SK-N-SH (cell line): ENCODE measurements at regions not wholly inside any gene's neighbourhood (a gene's known extent, or its start where the extent isn't known, plus 50 kb on each side); places are given as distances from the start of the nearest gene placed in this dataset.

ENCODE experiments used
- CTCF ChIA-PET: fragments of 300-600, 350-600 bp; formaldehyde crosslinking; extraction: SDS; loops from one replicate; lab custom pipeline; 2021; lab: Yijun Ruan, JAX
- POLR2A ChIA-PET: fragments of 350-600 bp; sonication (Branson Sonifier 250); formaldehyde crosslinking; extraction: SDS; loops from one replicate; lab custom pipeline; 2020; ENCODE audit warnings: antibody characterized with exemption, inconsistent platforms; lab: Yijun Ruan, JAX
- DNase-seq: peaks from one replicate; pipeline ENCODE4 v3.0.0; 2012
- H2AFZ ChIP-seq: fragments of 200-600 bp; sonication (generic); 2 replicates; pipeline ENCODE4 v1.8.1; 2016; ENCODE audit warnings: antibody characterized with exemption, mild to moderate bottlenecking, low read depth
- H3F3A ChIP-seq: fragments of 200-600 bp; sonication (generic); replicated peaks from 2 replicates; pipeline ENCODE3; 2016; ENCODE audit warnings: antibody characterized with exemption, mild to moderate bottlenecking; ENCODE audit not compliant: insufficient read depth
- H3K27ac ChIP-seq, 2 experiments: fragments of 200-500 bp in 1 of 2; fragments of 200-600 bp in 1 of 2; sonication (Bioruptor generic) in 1 of 2; sonication (generic), shearing (Covaris generic) in 1 of 2; 2 replicates each; pipeline versions ENCODE4 v1.5.1 to v1.6.1; 2014 to 2016; ENCODE audit warnings: low read depth in 2 of 2, inconsistent platforms in 1 of 2, low read length in 1 of 2, mild to moderate bottlenecking in 1 of 2, mixed read lengths in 1 of 2
- H3K27me3 ChIP-seq: fragments of 200-600 bp; sonication (generic), shearing (Covaris generic); 2 replicates; pipeline ENCODE4 v1.6.1; 2016; ENCODE audit warnings: mixed run types; ENCODE audit not compliant: insufficient read depth
- H3K36me3 ChIP-seq, 2 experiments: fragments of 200-500 bp in 1 of 2; fragments of 200-600 bp in 1 of 2; sonication (Bioruptor generic) in 1 of 2; sonication (generic) in 1 of 2; replicated peaks in 1 of 2; 2 replicates each; pipeline versions ENCODE3 to v1.5.1; 2014 to 2016; ENCODE audit warnings: low read length in 1 of 2, mild to moderate bottlenecking in 1 of 2; ENCODE audit not compliant: insufficient read depth in 2 of 2, control insufficient read depth in 1 of 2
- H3K4me1 ChIP-seq, 2 experiments: fragments of 200-500 bp in 1 of 2; fragments of 200-600 bp in 1 of 2; sonication (Bioruptor generic) in 1 of 2; sonication (generic), shearing (Covaris generic) in 1 of 2; 2 replicates each; pipeline versions ENCODE4 v1.5.1 to v1.6.1; 2014 to 2016; ENCODE audit warnings: low read depth in 1 of 2, low read length in 1 of 2, mixed run types in 1 of 2; ENCODE audit not compliant: insufficient read depth in 2 of 2, control insufficient read depth in 1 of 2
- H3K4me2 ChIP-seq: fragments of 200-600 bp; sonication (generic), shearing (Covaris generic); 2 replicates; pipeline ENCODE4 v1.6.1; 2017; ENCODE audit warnings: mixed run types
- H3K4me3 ChIP-seq, 2 experiments: fragments of 200-500 bp in 1 of 2; fragments of 200-600 bp in 1 of 2; sonication (Bioruptor generic) in 1 of 2; sonication (generic), shearing (Covaris generic) in 1 of 2; 2 replicates each; pipeline versions ENCODE4 v1.5.1 to v1.8.1; 2014 to 2016; ENCODE audit warnings: low read depth in 2 of 2, inconsistent platforms in 1 of 2, low read length in 1 of 2, mild to moderate bottlenecking in 1 of 2, mixed read lengths in 1 of 2, moderate library complexity in 1 of 2
- H3K79me2 ChIP-seq: fragments of 200-600 bp; sonication (generic); 2 replicates; pipeline ENCODE4 v1.8.1; 2017; ENCODE audit warnings: mild to moderate bottlenecking; ENCODE audit not compliant: insufficient read depth
- H3K9ac ChIP-seq: fragments of 200-600 bp; sonication (generic); 2 replicates; pipeline ENCODE4 v1.6.1; 2017; ENCODE audit warnings: mixed run types
- H3K9me2 ChIP-seq: fragments of 200-600 bp; sonication (generic); 2 replicates; pipeline ENCODE4 v1.6.1; 2017; ENCODE audit warnings: mixed run types
- H3K9me3 ChIP-seq: fragments of 200-600 bp; sonication (generic); 2 replicates; pipeline ENCODE4 v1.6.1; 2017; ENCODE audit warnings: mixed run types, mild to moderate bottlenecking, moderate library complexity
- H4K20me1 ChIP-seq: fragments of 200-600 bp; sonication (generic); 2 replicates; pipeline ENCODE4 v1.6.1; 2017; ENCODE audit warnings: mild to moderate bottlenecking, mixed run types; ENCODE audit not compliant: insufficient read depth
- CHD2 ChIP-seq: fragments of 150-350 bp; IDR thresholded peaks from 2 replicates; pipeline ENCODE4 v1.6.1; 2018; ENCODE audit warnings: low read length; ENCODE audit not compliant: partially characterized antibody
- FOSL2 ChIP-seq: IDR thresholded peaks from 2 replicates; pipeline ENCODE4 v1.4.0; 2012; ENCODE audit warnings: low read depth, mild to moderate bottlenecking, moderate library complexity, borderline replicate concordance
- FOXJ3 ChIP-seq: sonication (generic); formaldehyde crosslinking; IDR thresholded peaks from 2 replicates; pipeline ENCODE4 v1.5.1; 2020; ENCODE audit warnings: mild to moderate bottlenecking, missing genetic modification reagents
- FOXM1 ChIP-seq: IDR thresholded peaks from 2 replicates; pipeline ENCODE4 v1.4.0; 2012; ENCODE audit warnings: low read depth, mild to moderate bottlenecking
- JUND ChIP-seq: IDR thresholded peaks from 2 replicates; pipeline ENCODE4 v1.4.0; 2012
- MXI1 ChIP-seq: IDR thresholded peaks from 2 replicates; pipeline ENCODE4 v1.6.1; 2012; ENCODE audit warnings: mild to moderate bottlenecking, low read depth, low read length, improper control_type of control experiment
- NRF1 ChIP-seq: IDR thresholded peaks from 2 replicates; pipeline ENCODE4 v1.6.1; 2012; ENCODE audit warnings: low read depth, mild to moderate bottlenecking, low read length
- POLR2AphosphoS5 ChIP-seq: IDR thresholded peaks from 2 replicates; pipeline ENCODE4 v1.6.1; 2012; ENCODE audit warnings: low read depth, low read length
- RFX5 ChIP-seq: IDR thresholded peaks from 2 replicates; pipeline ENCODE4 v1.6.1; 2012; ENCODE audit warnings: mild to moderate bottlenecking, improper control_type of control experiment, low read length
- RXRA ChIP-seq: IDR thresholded peaks from 2 replicates; pipeline ENCODE4 v1.4.0; 2012; ENCODE audit warnings: low read depth, mild to moderate bottlenecking, borderline replicate concordance
- SMC3 ChIP-seq: IDR thresholded peaks from 2 replicates; pipeline ENCODE4 v1.6.1; 2012; ENCODE audit warnings: low read depth, low read length, improper control_type of control experiment
- TAF1 ChIP-seq: IDR thresholded peaks from 2 replicates; pipeline ENCODE4 v1.6.1; 2012; ENCODE audit warnings: low read depth, mild to moderate bottlenecking, low read length, moderate library complexity, borderline replicate concordance
- TEAD4 ChIP-seq: IDR thresholded peaks from 2 replicates; pipeline ENCODE4 v1.4.0; 2012; ENCODE audit warnings: mild to moderate bottlenecking, borderline replicate concordance; ENCODE audit not compliant: insufficient read depth
- YY1 ChIP-seq: IDR thresholded peaks from 2 replicates; pipeline ENCODE4 v1.4.0; 2012; ENCODE audit warnings: low read depth, mild to moderate bottlenecking
- WGBS: methylation state at CpG from one replicate; pipeline ENCODE4 v1.1.6; 2017; ENCODE audit warnings: low lambda C conversion rate; 5-methylcytosine and 5-hydroxymethylcytosine counted together
- TF ChIP-seq, protein P1 (sequence below): IDR thresholded peaks from 2 replicates; pipeline ENCODE4 v1.6.1; 2012; ENCODE audit warnings: mild to moderate bottlenecking, low read depth, low read length, moderate library complexity
- TF ChIP-seq, protein P2 (sequence below): fragments of 150-350 bp; IDR thresholded peaks from 2 replicates; pipeline ENCODE4 v1.6.1; 2017; ENCODE audit warnings: antibody characterized with exemption, low read length, low read depth, borderline replicate concordance
- TF ChIP-seq, protein P3 (sequence below): fragments of 150-350 bp; IDR thresholded peaks from 2 replicates; pipeline ENCODE4 v1.6.1; 2016; ENCODE audit warnings: mild to moderate bottlenecking, low read depth, low read length
- TF ChIP-seq, protein P4 (sequence below): IDR thresholded peaks from 2 replicates; pipeline ENCODE4; 2012

DNA sequence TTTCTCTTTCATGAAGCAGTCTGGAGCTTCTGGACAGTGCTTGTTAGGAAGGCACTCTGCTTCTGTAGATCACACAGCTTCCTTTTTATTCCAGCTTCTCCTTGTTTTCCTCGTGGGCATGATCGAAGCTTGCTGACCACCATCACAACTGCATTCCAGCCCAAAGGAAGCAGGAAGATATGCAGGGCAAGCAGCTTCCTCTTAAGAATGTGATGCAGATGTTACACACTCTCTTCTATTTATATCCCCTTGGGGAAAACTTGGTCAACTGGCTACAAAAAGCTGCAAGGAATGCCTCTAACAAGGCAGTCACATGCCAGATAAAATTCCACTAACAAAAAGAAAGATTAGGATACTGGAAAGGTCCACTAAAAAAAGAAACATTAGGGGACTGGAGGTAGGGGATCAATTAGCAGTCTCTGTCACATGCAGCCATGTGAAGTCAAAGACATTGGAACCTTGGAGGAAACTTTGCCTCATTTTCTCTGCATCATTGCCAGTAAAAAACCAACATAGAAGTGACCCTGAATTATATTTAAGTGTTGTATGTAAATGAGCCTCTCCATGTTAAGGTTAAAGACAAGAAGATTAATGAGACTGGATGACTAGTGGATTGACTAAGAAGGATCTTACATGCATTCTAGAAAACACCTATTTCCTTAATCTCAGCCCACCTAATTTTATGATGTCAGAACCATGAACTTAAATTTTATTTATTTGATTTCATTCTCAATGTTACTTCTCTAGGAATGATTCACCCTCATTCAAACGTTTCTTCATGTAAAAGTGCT, 98.3 kb downstream of the NAB1 start:
- ChIA-PET CTCF (interaction anchor here (0.9 kb wide), 1 partner anchor 10 kb away, joined by 3 read pairs; no protein-coding TSS in a partner anchor), POLR2A (no interaction called here)
- H3K4me3 ChIP-seq: no peak overlapping the region
- no peaks in the 10 kb centered on the region for H3K4me1 ChIP-seq
- no peaks in the 10 kb centered on the region for H3K27me3 ChIP-seq
- H3K9me3 ChIP-seq: no peaks in the 10 kb centered on the region
- no peaks in the 10 kb centered on the region for H3K36me3 ChIP-seq
- WGBS: 53% methylated on average over 3 of the region's 3 CpGs
- no peaks in the 10 kb centered on the region for H3K79me2 ChIP-seq
- DNase-seq: no peak
- H4K20me1 ChIP-seq: no peaks in the 10 kb centered on the region
- TF ChIP-seq, protein P1, sequence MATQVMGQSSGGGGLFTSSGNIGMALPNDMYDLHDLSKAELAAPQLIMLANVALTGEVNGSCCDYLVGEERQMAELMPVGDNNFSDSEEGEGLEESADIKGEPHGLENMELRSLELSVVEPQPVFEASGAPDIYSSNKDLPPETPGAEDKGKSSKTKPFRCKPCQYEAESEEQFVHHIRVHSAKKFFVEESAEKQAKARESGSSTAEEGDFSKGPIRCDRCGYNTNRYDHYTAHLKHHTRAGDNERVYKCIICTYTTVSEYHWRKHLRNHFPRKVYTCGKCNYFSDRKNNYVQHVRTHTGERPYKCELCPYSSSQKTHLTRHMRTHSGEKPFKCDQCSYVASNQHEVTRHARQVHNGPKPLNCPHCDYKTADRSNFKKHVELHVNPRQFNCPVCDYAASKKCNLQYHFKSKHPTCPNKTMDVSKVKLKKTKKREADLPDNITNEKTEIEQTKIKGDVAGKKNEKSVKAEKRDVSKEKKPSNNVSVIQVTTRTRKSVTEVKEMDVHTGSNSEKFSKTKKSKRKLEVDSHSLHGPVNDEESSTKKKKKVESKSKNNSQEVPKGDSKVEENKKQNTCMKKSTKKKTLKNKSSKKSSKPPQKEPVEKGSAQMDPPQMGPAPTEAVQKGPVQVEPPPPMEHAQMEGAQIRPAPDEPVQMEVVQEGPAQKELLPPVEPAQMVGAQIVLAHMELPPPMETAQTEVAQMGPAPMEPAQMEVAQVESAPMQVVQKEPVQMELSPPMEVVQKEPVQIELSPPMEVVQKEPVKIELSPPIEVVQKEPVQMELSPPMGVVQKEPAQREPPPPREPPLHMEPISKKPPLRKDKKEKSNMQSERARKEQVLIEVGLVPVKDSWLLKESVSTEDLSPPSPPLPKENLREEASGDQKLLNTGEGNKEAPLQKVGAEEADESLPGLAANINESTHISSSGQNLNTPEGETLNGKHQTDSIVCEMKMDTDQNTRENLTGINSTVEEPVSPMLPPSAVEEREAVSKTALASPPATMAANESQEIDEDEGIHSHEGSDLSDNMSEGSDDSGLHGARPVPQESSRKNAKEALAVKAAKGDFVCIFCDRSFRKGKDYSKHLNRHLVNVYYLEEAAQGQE: no peak
- no peak for TF ChIP-seq NRF1
- H3K27ac ChIP-seq: no peak overlapping the region
- H3F3A ChIP-seq: no peaks in the 10 kb centered on the region
- H3K4me2 ChIP-seq: 0 out of 2 replicates have a peak overlapping the region, but pooled peaks have one; percentile 18
- peak overlapping the region; percentile 21; the same call in 1 of the 2 replicates for H2AFZ ChIP-seq
- no peaks in the 10 kb centered on the region for H3K9me2 ChIP-seq
- no peak overlapping the region for H3K9ac ChIP-seq

DNA sequence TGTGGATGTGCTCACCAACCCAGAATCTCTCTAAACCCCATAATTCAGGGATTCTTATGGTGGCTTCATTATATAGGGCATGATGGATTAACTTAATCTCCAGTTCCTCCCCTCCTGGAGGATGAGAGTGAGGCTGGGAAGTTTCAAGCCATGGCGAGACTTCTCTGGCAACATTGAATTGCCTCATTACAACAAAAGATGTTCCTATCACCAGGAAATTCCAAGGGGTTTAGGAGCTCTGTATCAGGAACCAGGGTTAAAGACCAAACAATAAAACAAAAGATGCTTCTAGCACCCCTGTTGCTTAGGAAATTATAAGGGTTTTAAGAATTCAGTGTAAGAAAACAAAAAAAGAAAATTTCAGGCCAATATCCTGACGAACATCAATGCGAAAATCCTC, 100.1 kb downstream of the NAB1 start:
- Histone ChIP-seq H3K9ac (no peak overlapping the region), H3K36me3 (no peaks in the 10 kb centered on the region), H3K27ac (no peak overlapping the region), H3K9me3 (no peaks in the 10 kb centered on the region), H3F3A (no peaks in the 10 kb centered on the region), H3K27me3 (no peaks in the 10 kb centered on the region), H3K4me2 (no peak overlapping the region), H3K4me3 (no peak overlapping the region), H3K9me2 (no peaks in the 10 kb centered on the region), H4K20me1 (no peaks in the 10 kb centered on the region), H2AFZ (no peak overlapping the region), H3K4me1 (no peaks in the 10 kb centered on the region), H3K79me2 (no peaks in the 10 kb centered on the region)
- DNase-seq: no peak
- ChIA-PET CTCF (no interaction called here), POLR2A (no interaction called here)
- TF ChIP-seq, protein P2, sequence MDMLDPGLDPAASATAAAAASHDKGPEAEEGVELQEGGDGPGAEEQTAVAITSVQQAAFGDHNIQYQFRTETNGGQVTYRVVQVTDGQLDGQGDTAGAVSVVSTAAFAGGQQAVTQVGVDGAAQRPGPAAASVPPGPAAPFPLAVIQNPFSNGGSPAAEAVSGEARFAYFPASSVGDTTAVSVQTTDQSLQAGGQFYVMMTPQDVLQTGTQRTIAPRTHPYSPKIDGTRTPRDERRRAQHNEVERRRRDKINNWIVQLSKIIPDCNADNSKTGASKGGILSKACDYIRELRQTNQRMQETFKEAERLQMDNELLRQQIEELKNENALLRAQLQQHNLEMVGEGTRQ: no peak
- TF ChIP-seq MXI1: no peak
- TF ChIP-seq JUND: no peak
- no peak for TF ChIP-seq RFX5
- TF ChIP-seq CHD2: no peak
- TF ChIP-seq, protein P3, sequence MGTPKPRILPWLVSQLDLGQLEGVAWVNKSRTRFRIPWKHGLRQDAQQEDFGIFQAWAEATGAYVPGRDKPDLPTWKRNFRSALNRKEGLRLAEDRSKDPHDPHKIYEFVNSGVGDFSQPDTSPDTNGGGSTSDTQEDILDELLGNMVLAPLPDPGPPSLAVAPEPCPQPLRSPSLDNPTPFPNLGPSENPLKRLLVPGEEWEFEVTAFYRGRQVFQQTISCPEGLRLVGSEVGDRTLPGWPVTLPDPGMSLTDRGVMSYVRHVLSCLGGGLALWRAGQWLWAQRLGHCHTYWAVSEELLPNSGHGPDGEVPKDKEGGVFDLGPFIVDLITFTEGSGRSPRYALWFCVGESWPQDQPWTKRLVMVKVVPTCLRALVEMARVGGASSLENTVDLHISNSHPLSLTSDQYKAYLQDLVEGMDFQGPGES: no peak
- no peak for TF ChIP-seq FOXJ3 (CRISPR knock-in tag)
- TF ChIP-seq SMC3: no peak
- no peak for TF ChIP-seq YY1
- no peak for TF ChIP-seq FOSL2
- no peak for TF ChIP-seq FOXM1
- TF ChIP-seq POLR2AphosphoS5: no peak
- TF ChIP-seq, protein P4, sequence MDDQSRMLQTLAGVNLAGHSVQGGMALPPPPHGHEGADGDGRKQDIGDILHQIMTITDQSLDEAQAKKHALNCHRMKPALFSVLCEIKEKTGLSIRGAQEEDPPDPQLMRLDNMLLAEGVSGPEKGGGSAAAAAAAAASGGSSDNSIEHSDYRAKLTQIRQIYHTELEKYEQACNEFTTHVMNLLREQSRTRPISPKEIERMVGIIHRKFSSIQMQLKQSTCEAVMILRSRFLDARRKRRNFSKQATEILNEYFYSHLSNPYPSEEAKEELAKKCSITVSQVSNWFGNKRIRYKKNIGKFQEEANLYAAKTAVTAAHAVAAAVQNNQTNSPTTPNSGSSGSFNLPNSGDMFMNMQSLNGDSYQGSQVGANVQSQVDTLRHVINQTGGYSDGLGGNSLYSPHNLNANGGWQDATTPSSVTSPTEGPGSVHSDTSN: no peak
- no peak for TF ChIP-seq TEAD4
- no peak for TF ChIP-seq RXRA
- TF ChIP-seq TAF1: no peak
- 90% methylated on average over 3 of the region's 3 CpGs for WGBS
